HepG2 (cell line): ENCODE measurements at regions not wholly inside any gene's neighbourhood (a gene's known extent, or its start where the extent isn't known, plus 50 kb on each side); places are given as distances from the start of the nearest gene placed in this dataset.

ENCODE experiments used
- FOSL2 ChIP-seq: sonication (generic); formaldehyde crosslinking; IDR thresholded peaks from 2 replicates; pipeline ENCODE4 v1.4.0; 2020; ENCODE audit warnings: missing genetic modification reagents
- GFI1 ChIP-seq: sonication (generic); formaldehyde crosslinking; IDR thresholded peaks from 2 replicates; pipeline ENCODE4 v1.5.0; 2020; ENCODE audit warnings: missing genetic modification reagents, mild to moderate bottlenecking, borderline replicate concordance
- HDAC1 ChIP-seq: sonication (generic); formaldehyde crosslinking; IDR thresholded peaks from 2 replicates; pipeline ENCODE4 v1.5.1; 2020; ENCODE audit warnings: mild to moderate bottlenecking, missing genetic modification reagents
- ONECUT2 ChIP-seq: sonication (generic); formaldehyde crosslinking; IDR thresholded peaks from 2 replicates; pipeline ENCODE4 v1.4.0; 2020; ENCODE audit warnings: missing genetic modification reagents
- ZMYM2 ChIP-seq: sonication (generic); formaldehyde crosslinking; IDR thresholded peaks from 2 replicates; pipeline ENCODE4 v1.8.0; 2022; ENCODE audit warnings: mild to moderate bottlenecking, missing genetic modification reagents
- ZNF121 ChIP-seq: sonication (generic); formaldehyde crosslinking; IDR thresholded peaks from 2 replicates; pipeline ENCODE4 v1.5.0; 2020; ENCODE audit warnings: mild to moderate bottlenecking, missing genetic modification reagents
- ZNF235 ChIP-seq: sonication (generic); formaldehyde crosslinking; IDR thresholded peaks from 2 replicates; pipeline ENCODE4 v1.8.1; 2023; ENCODE audit warnings: mild to moderate bottlenecking, missing genetic modification reagents, borderline replicate concordance
- ZNF510 ChIP-seq: sonication (generic); formaldehyde crosslinking; IDR thresholded peaks from 2 replicates; pipeline ENCODE4 v1.4.0; 2020; ENCODE audit warnings: low read depth, mild to moderate bottlenecking, missing genetic modification reagents
- ZNF615 ChIP-seq: sonication (generic); formaldehyde crosslinking; IDR thresholded peaks from 2 replicates; pipeline ENCODE4 v1.5.0; 2020; ENCODE audit warnings: mild to moderate bottlenecking, missing genetic modification reagents, borderline replicate concordance
- ZNF660 ChIP-seq: sonication (generic); formaldehyde crosslinking; IDR thresholded peaks from 2 replicates; pipeline ENCODE4 v1.5.1; 2020; ENCODE audit warnings: mild to moderate bottlenecking, low read depth, missing genetic modification reagents, borderline replicate concordance
- TF ChIP-seq, protein P1 (sequence below), 2 experiments: fragments of 450-650 bp in 1 of 2; sonication (generic) in 1 of 2; formaldehyde crosslinking in 1 of 2; IDR thresholded peaks; 2 replicates each; pipeline versions ENCODE4 v1.6.1 to v1.8.0; 2016 to 2022; ENCODE audit warnings: antibody characterized with exemption in 1 of 2, mild to moderate bottlenecking in 1 of 2, missing genetic modification reagents in 1 of 2
- TF ChIP-seq, protein P2 (sequence below): sonication (generic); formaldehyde crosslinking; IDR thresholded peaks from 2 replicates; pipeline ENCODE4 v1.8.0; 2022; ENCODE audit warnings: missing genetic modification reagents, mild to moderate bottlenecking, moderate library complexity, borderline replicate concordance
- TF ChIP-seq, protein P3 (sequence below): sonication (generic); formaldehyde crosslinking; IDR thresholded peaks from 2 replicates; pipeline ENCODE4 v1.8.1; 2022; ENCODE audit warnings: low read depth, mild to moderate bottlenecking, missing genetic modification reagents
- TF ChIP-seq, protein P4 (sequence below): IDR thresholded peaks from 2 replicates; pipeline ENCODE4 v1.6.1; 2016; ENCODE audit warnings: missing genetic modification reagents, missing compliant biosample characterization

DNA sequence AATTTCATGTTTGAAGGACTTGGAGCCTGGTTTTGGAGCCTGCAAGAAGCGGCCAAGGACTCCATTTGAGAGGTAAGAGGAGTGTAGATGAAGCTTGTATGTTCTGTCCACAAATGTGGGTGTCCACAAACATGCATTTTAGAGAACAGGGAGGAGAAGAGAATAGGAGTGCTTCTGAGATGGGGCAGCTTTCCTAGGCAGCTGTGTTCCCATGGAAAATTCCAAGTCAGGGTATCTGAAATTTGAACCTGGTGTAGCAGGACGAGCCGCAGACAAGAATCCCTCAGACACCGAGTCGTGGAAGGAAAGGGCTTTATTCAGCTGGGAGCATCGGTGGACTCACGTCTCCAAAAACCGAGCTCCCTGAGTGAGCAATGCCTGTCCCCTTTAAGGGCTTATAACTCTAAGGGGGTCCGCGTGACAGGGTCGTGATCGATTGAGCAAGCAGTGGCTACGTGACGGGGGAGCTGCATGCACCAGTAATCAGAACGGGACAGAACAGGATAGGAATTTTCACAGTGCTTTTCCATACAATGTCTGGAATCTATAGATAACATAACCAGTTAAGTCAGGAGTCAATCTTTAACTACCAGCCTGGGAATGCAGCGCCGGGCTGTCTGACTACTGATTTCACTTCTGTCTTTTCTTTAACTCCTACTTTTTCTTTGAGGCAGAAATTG, 71.4 kb upstream of the WDR72 start (continued):
- TF ChIP-seq, protein P1, sequence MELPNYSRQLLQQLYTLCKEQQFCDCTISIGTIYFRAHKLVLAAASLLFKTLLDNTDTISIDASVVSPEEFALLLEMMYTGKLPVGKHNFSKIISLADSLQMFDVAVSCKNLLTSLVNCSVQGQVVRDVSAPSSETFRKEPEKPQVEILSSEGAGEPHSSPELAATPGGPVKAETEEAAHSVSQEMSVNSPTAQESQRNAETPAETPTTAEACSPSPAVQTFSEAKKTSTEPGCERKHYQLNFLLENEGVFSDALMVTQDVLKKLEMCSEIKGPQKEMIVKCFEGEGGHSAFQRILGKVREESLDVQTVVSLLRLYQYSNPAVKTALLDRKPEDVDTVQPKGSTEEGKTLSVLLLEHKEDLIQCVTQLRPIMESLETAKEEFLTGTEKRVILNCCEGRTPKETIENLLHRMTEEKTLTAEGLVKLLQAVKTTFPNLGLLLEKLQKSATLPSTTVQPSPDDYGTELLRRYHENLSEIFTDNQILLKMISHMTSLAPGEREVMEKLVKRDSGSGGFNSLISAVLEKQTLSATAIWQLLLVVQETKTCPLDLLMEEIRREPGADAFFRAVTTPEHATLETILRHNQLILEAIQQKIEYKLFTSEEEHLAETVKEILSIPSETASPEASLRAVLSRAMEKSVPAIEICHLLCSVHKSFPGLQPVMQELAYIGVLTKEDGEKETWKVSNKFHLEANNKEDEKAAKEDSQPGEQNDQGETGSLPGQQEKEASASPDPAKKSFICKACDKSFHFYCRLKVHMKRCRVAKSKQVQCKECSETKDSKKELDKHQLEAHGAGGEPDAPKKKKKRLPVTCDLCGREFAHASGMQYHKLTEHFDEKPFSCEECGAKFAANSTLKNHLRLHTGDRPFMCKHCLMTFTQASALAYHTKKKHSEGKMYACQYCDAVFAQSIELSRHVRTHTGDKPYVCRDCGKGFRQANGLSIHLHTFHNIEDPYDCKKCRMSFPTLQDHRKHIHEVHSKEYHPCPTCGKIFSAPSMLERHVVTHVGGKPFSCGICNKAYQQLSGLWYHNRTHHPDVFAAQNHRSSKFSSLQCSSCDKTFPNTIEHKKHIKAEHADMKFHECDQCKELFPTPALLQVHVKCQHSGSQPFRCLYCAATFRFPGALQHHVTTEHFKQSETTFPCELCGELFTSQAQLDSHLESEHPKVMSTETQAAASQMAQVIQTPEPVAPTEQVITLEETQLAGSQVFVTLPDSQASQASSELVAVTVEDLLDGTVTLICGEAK (IDR thresholded peaks at IDR 0.05), result no peak
- TF ChIP-seq, protein P1 (CRISPR knock-in tag; IDR thresholded peaks at IDR 0.05), result peak; percentile 49; the same call in 1 of the 2 replicates
- peak; percentile 54; the same call in 1 of the 2 replicates for TF ChIP-seq GFI1 (CRISPR knock-in tag)
- TF ChIP-seq ZNF121 (CRISPR knock-in tag), result peak; percentile 61; the same call in 1 of the 2 replicates
- peak; percentile 64 for TF ChIP-seq HDAC1 (CRISPR knock-in tag)
- peak; percentile 80 for TF ChIP-seq ONECUT2 (CRISPR knock-in tag)
- TF ChIP-seq ZNF235 (CRISPR knock-in tag), result no peak
- no peak for TF ChIP-seq ZNF615 (CRISPR knock-in tag)
- TF ChIP-seq, protein P2, sequence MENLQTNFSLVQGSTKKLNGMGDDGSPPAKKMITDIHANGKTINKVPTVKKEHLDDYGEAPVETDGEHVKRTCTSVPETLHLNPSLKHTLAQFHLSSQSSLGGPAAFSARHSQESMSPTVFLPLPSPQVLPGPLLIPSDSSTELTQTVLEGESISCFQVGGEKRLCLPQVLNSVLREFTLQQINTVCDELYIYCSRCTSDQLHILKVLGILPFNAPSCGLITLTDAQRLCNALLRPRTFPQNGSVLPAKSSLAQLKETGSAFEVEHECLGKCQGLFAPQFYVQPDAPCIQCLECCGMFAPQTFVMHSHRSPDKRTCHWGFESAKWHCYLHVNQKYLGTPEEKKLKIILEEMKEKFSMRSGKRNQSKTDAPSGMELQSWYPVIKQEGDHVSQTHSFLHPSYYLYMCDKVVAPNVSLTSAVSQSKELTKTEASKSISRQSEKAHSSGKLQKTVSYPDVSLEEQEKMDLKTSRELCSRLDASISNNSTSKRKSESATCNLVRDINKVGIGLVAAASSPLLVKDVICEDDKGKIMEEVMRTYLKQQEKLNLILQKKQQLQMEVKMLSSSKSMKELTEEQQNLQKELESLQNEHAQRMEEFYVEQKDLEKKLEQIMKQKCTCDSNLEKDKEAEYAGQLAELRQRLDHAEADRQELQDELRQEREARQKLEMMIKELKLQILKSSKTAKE, result peak; percentile 62; the same call in 1 of the 2 replicates
- TF ChIP-seq, protein P3, sequence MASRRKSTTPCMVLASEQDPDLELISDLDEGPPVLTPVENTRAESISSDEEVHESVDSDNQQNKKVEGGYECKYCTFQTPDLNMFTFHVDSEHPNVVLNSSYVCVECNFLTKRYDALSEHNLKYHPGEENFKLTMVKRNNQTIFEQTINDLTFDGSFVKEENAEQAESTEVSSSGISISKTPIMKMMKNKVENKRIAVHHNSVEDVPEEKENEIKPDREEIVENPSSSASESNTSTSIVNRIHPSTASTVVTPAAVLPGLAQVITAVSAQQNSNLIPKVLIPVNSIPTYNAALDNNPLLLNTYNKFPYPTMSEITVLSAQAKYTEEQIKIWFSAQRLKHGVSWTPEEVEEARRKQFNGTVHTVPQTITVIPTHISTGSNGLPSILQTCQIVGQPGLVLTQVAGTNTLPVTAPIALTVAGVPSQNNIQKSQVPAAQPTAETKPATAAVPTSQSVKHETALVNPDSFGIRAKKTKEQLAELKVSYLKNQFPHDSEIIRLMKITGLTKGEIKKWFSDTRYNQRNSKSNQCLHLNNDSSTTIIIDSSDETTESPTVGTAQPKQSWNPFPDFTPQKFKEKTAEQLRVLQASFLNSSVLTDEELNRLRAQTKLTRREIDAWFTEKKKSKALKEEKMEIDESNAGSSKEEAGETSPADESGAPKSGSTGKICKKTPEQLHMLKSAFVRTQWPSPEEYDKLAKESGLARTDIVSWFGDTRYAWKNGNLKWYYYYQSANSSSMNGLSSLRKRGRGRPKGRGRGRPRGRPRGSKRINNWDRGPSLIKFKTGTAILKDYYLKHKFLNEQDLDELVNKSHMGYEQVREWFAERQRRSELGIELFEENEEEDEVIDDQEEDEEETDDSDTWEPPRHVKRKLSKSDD, result peak; percentile 41; the same call in 1 of the 2 replicates
- TF ChIP-seq FOSL2 (CRISPR knock-in tag), result peak; percentile 72
- peak; percentile 59; the same call in 1 of the 2 replicates for TF ChIP-seq ZMYM2
- TF ChIP-seq, protein P4, sequence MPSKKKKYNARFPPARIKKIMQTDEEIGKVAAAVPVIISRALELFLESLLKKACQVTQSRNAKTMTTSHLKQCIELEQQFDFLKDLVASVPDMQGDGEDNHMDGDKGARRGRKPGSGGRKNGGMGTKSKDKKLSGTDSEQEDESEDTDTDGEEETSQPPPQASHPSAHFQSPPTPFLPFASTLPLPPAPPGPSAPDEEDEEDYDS (CRISPR knock-in tag), result peak; percentile 96
- 0 out of 2 replicates have a peak, but pooled peaks have one; percentile 23 for TF ChIP-seq ZNF510 (CRISPR knock-in tag)
- no peak for TF ChIP-seq ZNF660 (CRISPR knock-in tag)
